ENCODE measurements at regions not wholly inside any gene's neighbourhood (a gene's known extent, or its start where the extent isn't known, plus 50 kb on each side); places are given as distances from the start of the nearest gene placed in this dataset.

GRCh38 chr9:28620661-28621060 is 1047.4 kb upstream of the C9orf72 start:
- in situ Hi-C loops (cut with HindIII; ENCODE audit: extremely low pct_ligation_motif_present, low pct_unique_long_range_greater_than_20kb) (no loop called here), intact Hi-C loops (cut with micrococcal nuclease; ENCODE audit: unreplicated experiment) (no loop called here)
- Histone ChIP-seq H3K9ac (ENCODE audit: insufficient read depth, low read depth, low read length) (no peak overlapping the region), H3K4me2 (ENCODE audit: low read depth, low read length) (no peak overlapping the region), H2AFZ (ENCODE audit: low read length) (no peak overlapping the region), H3K36me3 (replicated peaks in 1 of 2; ENCODE audit: control insufficient read depth in 1 of 2, insufficient read depth in 2 of 2, low read length in 2 of 2) (no peaks in the 10 kb centered on the region), H3K9me3 (ENCODE audit: low read length) (no peaks in the 10 kb centered on the region), H4K20me1 (ENCODE audit: insufficient read depth, low read length) (no peaks in the 10 kb centered on the region), H3K4me1 (ENCODE audit: insufficient read depth, low read length) (no peaks in the 10 kb centered on the region), H3K27me3 (ENCODE audit: control insufficient read depth in 1 of 2, insufficient read depth in 2 of 2, low read length in 2 of 2) (no peaks in the 10 kb centered on the region), H3K4me3 (replicated peaks in 1 of 3; ENCODE audit: insufficient read depth in 1 of 3, low read depth in 2 of 3, low read length in 3 of 3) (no peak overlapping the region), H3K27ac (ENCODE audit: extremely low read length, insufficient read depth, low read length) (no peak overlapping the region), H3K79me2 (ENCODE audit: insufficient read depth, low read length) (no peaks in the 10 kb centered on the region)
- ChIA-PET POLR2A (no interaction called here), CTCF (ENCODE audit: low intra/inter-chr PET ratio, low total read pairs) (no interaction called here)
- ATAC-seq (no peak), FAIRE-seq (no peak), DNase-seq (ENCODE audit: low spot score) (no peak)
- no peak for TF ChIP-seq ETV5 (CRISPR knock-in tag; IDR thresholded peaks at IDR 0.05; ENCODE audit: borderline replicate concordance)
- no peak for TF ChIP-seq TOPORS (CRISPR knock-in tag; IDR thresholded peaks at IDR 0.05)
- TF ChIP-seq NFIB (CRISPR knock-in tag; IDR thresholded peaks at IDR 0.05; ENCODE audit: borderline replicate concordance), result no peak
- no peak for TF ChIP-seq RARG (CRISPR knock-in tag; IDR thresholded peaks at IDR 0.05; ENCODE audit: low read depth)
- no peak for TF ChIP-seq ATRX (CRISPR knock-in tag; IDR thresholded peaks at IDR 0.05; ENCODE audit: borderline replicate concordance)
- no peak for TF ChIP-seq TCF7L2 (IDR thresholded peaks at IDR 0.05; ENCODE audit: low read depth, low read length)
- no peak for TF ChIP-seq SAFB2 (CRISPR knock-in tag; IDR thresholded peaks at IDR 0.05; ENCODE audit: borderline replicate concordance, low read depth)
- TF ChIP-seq KMT2B (CRISPR knock-in tag; IDR thresholded peaks at IDR 0.05), result no peak
- no peak for TF ChIP-seq ZFP1 (CRISPR knock-in tag; IDR thresholded peaks at IDR 0.05)
- TF ChIP-seq HMG20A (CRISPR knock-in tag; IDR thresholded peaks at IDR 0.05; ENCODE audit: borderline replicate concordance), result no peak
- TF ChIP-seq, protein P1, sequence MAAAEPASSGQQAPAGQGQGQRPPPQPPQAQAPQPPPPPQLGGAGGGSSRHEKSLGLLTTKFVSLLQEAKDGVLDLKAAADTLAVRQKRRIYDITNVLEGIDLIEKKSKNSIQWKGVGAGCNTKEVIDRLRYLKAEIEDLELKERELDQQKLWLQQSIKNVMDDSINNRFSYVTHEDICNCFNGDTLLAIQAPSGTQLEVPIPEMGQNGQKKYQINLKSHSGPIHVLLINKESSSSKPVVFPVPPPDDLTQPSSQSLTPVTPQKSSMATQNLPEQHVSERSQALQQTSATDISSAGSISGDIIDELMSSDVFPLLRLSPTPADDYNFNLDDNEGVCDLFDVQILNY (CRISPR knock-in tag; conservative IDR thresholded peaks at IDR 0.05), result no peak
- TF ChIP-seq XBP1 (CRISPR knock-in tag; IDR thresholded peaks at IDR 0.05), result no peak
- no peak for TF ChIP-seq CC2D1A (CRISPR knock-in tag; IDR thresholded peaks at IDR 0.05)
- TF ChIP-seq ZNF121 (CRISPR knock-in tag; IDR thresholded peaks at IDR 0.05), result no peak
- no peak for TF ChIP-seq FOXJ3 (CRISPR knock-in tag; IDR thresholded peaks at IDR 0.05; ENCODE audit: borderline replicate concordance)
- no TSS peak for BruUV-seq (replicated peaks)
- 0% methylated on average over 2 of the region's 2 CpGs for WGBS (ENCODE audit: low lambda C conversion rate)
